Ishikawa (cell line): ENCODE measurements at regions not wholly inside any gene's neighbourhood (a gene's known extent, or its start where the extent isn't known, plus 50 kb on each side); places are given as distances from the start of the nearest gene placed in this dataset.

Experiments
- CEBPB ChIP-seq: IDR thresholded peaks from 2 replicates; pipeline ENCODE4 v1.6.1; 2012
- CREB1 ChIP-seq: IDR thresholded peaks from 2 replicates; pipeline ENCODE4 v1.6.1; 2012; ENCODE audit warnings: low read depth
- EGR1 ChIP-seq: IDR thresholded peaks from 2 replicates; pipeline ENCODE4 v1.6.1; 2012
- EP300 ChIP-seq: IDR thresholded peaks from 2 replicates; pipeline ENCODE4 v1.6.1; 2012; ENCODE audit warnings: borderline replicate concordance
- FOXM1 ChIP-seq: IDR thresholded peaks from 2 replicates; pipeline ENCODE4 v1.6.1; 2012; ENCODE audit warnings: low read depth, borderline replicate concordance
- NFIC ChIP-seq: IDR thresholded peaks from 2 replicates; pipeline ENCODE4 v1.6.1; 2012
- RAD21 ChIP-seq: IDR thresholded peaks from 2 replicates; pipeline ENCODE4 v1.6.1; 2012; ENCODE audit warnings: low read depth
- TAF1 ChIP-seq: IDR thresholded peaks from 2 replicates; pipeline ENCODE4 v1.6.1; 2012; ENCODE audit warnings: low read depth, mild to moderate bottlenecking
- TCF12 ChIP-seq: IDR thresholded peaks from 2 replicates; pipeline ENCODE4 v1.6.1; 2012; ENCODE audit warnings: low read depth
- TEAD4 ChIP-seq: IDR thresholded peaks from 2 replicates; pipeline ENCODE4 v1.6.1; 2012
- YY1 ChIP-seq: IDR thresholded peaks from 2 replicates; pipeline ENCODE4 v1.6.1; 2012; ENCODE audit warnings: low read depth
- ZBTB7A ChIP-seq: IDR thresholded peaks from 2 replicates; pipeline ENCODE4 v1.6.1; 2012; ENCODE audit warnings: low read depth
- TF ChIP-seq, protein P1 (sequence below): IDR thresholded peaks from 2 replicates; pipeline ENCODE4 v1.6.1; 2012
- TF ChIP-seq, protein P2 (sequence below): IDR thresholded peaks from 2 replicates; pipeline ENCODE4 v1.6.1; 2012
- TF ChIP-seq, protein P3 (sequence below): IDR thresholded peaks from 2 replicates; pipeline ENCODE4 v1.6.1; 2012; ENCODE audit warnings: low read depth, mild to moderate bottlenecking

DNA sequence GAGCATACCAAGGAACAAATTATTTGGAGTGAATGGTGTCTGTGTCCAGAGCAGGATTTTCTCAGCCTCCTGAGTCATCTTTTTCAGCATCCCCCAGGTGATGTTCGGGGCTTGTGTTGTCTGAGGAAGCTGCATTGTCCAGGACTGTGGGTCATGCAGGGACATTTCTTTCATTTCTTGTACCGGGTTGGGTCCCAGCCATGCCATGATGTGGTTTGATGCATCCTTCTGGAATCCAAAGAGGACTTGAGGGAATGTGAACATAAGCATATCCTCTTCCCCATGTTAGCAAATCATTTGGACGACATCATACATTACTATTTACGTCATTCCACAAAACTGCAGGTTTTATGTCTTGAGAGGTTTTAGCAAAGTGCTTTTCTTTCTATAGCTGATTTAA lies 797.8 kb downstream of the CCDC85A start:
- no peak for TF ChIP-seq CEBPB
- TF ChIP-seq, protein P1, sequence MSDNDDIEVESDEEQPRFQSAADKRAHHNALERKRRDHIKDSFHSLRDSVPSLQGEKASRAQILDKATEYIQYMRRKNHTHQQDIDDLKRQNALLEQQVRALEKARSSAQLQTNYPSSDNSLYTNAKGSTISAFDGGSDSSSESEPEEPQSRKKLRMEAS, result no peak
- TF ChIP-seq EGR1, result no peak
- no peak for TF ChIP-seq NFIC
- TF ChIP-seq ZBTB7A, result no peak
- no peak for TF ChIP-seq RAD21
- TF ChIP-seq, protein P2, sequence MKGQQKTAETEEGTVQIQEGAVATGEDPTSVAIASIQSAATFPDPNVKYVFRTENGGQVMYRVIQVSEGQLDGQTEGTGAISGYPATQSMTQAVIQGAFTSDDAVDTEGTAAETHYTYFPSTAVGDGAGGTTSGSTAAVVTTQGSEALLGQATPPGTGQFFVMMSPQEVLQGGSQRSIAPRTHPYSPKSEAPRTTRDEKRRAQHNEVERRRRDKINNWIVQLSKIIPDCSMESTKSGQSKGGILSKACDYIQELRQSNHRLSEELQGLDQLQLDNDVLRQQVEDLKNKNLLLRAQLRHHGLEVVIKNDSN, result no peak
- TF ChIP-seq, protein P3, sequence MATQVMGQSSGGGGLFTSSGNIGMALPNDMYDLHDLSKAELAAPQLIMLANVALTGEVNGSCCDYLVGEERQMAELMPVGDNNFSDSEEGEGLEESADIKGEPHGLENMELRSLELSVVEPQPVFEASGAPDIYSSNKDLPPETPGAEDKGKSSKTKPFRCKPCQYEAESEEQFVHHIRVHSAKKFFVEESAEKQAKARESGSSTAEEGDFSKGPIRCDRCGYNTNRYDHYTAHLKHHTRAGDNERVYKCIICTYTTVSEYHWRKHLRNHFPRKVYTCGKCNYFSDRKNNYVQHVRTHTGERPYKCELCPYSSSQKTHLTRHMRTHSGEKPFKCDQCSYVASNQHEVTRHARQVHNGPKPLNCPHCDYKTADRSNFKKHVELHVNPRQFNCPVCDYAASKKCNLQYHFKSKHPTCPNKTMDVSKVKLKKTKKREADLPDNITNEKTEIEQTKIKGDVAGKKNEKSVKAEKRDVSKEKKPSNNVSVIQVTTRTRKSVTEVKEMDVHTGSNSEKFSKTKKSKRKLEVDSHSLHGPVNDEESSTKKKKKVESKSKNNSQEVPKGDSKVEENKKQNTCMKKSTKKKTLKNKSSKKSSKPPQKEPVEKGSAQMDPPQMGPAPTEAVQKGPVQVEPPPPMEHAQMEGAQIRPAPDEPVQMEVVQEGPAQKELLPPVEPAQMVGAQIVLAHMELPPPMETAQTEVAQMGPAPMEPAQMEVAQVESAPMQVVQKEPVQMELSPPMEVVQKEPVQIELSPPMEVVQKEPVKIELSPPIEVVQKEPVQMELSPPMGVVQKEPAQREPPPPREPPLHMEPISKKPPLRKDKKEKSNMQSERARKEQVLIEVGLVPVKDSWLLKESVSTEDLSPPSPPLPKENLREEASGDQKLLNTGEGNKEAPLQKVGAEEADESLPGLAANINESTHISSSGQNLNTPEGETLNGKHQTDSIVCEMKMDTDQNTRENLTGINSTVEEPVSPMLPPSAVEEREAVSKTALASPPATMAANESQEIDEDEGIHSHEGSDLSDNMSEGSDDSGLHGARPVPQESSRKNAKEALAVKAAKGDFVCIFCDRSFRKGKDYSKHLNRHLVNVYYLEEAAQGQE, result no peak
- TF ChIP-seq TCF12, result no peak
- no peak for TF ChIP-seq EP300
- TF ChIP-seq CREB1, result no peak

DNA sequence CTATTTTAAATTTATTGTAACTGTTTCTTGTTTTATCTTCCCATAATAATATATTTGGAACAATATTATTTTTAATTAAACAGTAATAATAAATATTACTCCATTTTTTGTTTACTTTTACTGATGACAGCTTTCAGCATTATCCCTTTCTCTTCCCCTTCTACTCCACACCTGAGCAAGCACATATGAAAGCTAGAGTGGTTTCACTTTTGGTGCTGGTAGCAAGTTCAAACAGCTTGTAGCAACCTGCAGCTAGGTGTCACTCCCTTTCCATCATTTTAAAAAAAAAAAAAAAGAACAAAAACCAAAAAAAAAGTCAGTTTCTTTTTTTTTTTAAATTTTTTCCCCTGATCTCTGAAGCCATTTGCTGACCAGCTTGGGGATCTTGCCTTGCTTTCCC lies 801.8 kb downstream of the CCDC85A start:
- TF ChIP-seq EGR1 (no peak), TEAD4 (no peak), TCF12 (no peak)
- TF ChIP-seq, protein P3, result no peak

DNA sequence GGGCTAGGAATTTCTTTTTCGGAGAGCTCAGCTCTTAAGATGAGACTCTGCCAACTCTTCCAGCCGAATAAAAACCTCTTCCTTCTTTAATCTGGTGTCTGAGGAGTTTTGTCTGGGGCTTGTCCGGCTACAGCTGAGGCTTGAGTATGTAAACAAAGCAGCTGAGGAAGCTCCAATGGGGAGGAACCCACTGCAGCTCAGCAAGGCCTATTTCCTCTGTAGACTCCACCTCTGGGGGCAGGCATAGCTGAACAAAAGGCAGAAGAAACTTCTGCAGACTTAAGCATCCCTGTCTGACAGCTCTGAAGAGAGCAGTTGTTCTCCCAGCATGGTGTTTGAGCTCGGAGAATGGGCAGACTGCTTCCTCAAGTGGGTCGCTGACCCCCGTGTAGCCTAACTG lies 838.7 kb downstream of the CCDC85A start:
- TF ChIP-seq YY1 (no peak), CREB1 (no peak), RAD21 (no peak), TAF1 (no peak), CEBPB (no peak), TEAD4 (no peak), NFIC (no peak), FOXM1 (no peak), ZBTB7A (no peak), TCF12 (no peak), EP300 (no peak), EGR1 (no peak)
- TF ChIP-seq, protein P2, result no peak
- TF ChIP-seq, protein P1, result no peak
- TF ChIP-seq, protein P3, result no peak

DNA sequence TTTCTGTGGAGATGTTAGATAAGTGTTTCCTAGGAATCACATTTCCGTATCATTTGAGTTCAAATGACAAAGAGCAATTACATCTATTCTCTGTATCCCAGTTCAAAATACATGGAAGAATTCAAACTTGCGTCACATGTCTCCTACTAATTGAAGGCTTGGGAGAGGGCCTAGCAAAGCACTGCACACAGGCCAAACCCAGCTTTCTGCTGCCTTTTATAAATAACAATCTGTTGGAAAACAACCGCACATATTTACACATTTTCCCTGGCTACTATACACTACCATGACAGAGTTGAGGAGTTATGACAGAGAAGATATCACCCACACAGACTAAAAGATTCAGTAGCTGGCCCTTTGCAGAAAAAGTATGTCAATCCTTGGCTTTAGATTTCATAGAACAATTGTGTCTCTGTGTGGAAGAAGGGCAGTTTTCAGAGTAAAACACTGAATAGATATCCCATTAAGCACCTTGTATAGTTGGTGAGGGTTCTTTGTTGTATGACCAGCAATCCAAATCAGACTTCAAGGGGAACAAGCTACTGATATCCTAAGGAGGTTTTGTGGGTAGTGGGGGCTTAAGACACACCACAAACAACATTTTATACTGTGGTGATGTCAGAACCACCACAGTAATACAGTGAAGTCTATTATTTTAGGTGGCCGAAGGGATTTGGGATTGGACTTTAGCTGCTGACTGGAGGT lies 861.3 kb downstream of the CCDC85A start:
- TF ChIP-seq TEAD4 (no peak), ZBTB7A (no peak), TAF1 (no peak), FOXM1 (no peak), NFIC (no peak), EP300 (no peak), RAD21 (no peak), TCF12 (no peak), CEBPB (no peak), EGR1 (no peak), CREB1 (no peak), YY1 (no peak)
- TF ChIP-seq, protein P2, result no peak
- TF ChIP-seq, protein P1, result no peak
- TF ChIP-seq, protein P3, result no peak
